ENCODE measurements at regions not wholly inside any gene's neighbourhood (a gene's known extent, or its start where the extent isn't known, plus 50 kb on each side); places are given as distances from the start of the nearest gene placed in this dataset.
"Not testable (repeated sequence)": the region's sequence is repeated elsewhere in the genome, so short reads cannot be mapped to it uniquely, and the experiment has no call there.

DNA sequence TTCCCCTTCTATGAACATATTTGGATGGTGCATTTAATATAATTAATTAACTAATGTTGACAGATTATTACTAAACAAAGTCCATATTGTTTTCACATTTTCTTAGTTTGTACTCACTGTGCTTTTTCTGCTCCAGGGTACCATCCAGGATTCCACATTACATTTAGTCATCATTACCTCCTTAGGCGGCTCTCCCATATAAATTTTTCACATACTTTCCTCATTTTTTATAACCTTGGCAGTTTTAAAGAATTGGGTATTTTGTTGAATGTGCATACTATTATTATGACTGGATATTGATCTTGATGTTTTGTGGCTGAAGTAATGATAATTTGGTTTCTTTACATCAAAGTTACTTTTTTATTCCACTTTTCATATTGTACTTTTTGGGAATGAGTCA, 755.6 kb upstream of the ANO3 start:
- no peak overlapping the region for H3K27ac ChIP-seq
- intact Hi-C loops (cut with DNase I) = no loop called here
- H3K9me3 ChIP-seq = no peaks in the 10 kb centered on the region
- TF ChIP-seq POLR2A (IDR thresholded peaks at IDR 0.05) (no peak), POLR2AphosphoS5 (IDR thresholded peaks at IDR 0.05; ENCODE audit: insufficient read depth in 1 of 2, low read depth in 1 of 2) (no peak)
- TF ChIP-seq, protein P1, sequence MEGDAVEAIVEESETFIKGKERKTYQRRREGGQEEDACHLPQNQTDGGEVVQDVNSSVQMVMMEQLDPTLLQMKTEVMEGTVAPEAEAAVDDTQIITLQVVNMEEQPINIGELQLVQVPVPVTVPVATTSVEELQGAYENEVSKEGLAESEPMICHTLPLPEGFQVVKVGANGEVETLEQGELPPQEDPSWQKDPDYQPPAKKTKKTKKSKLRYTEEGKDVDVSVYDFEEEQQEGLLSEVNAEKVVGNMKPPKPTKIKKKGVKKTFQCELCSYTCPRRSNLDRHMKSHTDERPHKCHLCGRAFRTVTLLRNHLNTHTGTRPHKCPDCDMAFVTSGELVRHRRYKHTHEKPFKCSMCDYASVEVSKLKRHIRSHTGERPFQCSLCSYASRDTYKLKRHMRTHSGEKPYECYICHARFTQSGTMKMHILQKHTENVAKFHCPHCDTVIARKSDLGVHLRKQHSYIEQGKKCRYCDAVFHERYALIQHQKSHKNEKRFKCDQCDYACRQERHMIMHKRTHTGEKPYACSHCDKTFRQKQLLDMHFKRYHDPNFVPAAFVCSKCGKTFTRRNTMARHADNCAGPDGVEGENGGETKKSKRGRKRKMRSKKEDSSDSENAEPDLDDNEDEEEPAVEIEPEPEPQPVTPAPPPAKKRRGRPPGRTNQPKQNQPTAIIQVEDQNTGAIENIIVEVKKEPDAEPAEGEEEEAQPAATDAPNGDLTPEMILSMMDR (IDR thresholded peaks at IDR 0.05) = no peak
- no peak for DNase-seq (ENCODE audit: extremely low spot score in 2 of 2)
- no peaks in the 10 kb centered on the region for H3K27me3 ChIP-seq
- no peaks in the 10 kb centered on the region for H3K4me1 ChIP-seq
- no peaks in the 10 kb centered on the region for H3K36me3 ChIP-seq
- H3K4me3 ChIP-seq = no peak overlapping the region

DNA sequence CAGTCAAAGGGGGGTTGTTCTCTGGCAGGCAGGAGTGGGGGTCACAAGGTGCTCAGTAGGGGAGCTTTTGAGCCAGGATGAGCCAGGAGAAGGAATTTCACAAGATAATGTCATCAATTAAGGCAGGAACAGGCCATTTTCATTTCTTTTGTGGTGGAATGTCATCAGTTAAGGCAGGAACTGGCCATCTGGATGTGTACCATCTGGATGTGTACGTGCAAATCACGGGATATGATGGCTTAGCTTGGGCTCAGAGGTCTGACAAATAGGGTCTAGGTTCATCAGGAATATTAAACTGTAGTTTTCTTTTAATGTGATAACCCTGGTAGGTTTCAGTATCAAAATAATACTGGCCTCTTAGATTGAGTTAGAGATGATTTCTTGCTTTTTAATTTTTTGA, 752.4 kb upstream of the ANO3 start:
- DNase-seq (ENCODE audit: extremely low spot score in 2 of 2); H3K9me3 ChIP-seq; intact Hi-C loops (cut with DNase I); H3K27me3 ChIP-seq; H3K36me3 ChIP-seq; H3K27ac ChIP-seq; H3K4me3 ChIP-seq; H3K4me1 ChIP-seq: not testable (repeated sequence)

DNA sequence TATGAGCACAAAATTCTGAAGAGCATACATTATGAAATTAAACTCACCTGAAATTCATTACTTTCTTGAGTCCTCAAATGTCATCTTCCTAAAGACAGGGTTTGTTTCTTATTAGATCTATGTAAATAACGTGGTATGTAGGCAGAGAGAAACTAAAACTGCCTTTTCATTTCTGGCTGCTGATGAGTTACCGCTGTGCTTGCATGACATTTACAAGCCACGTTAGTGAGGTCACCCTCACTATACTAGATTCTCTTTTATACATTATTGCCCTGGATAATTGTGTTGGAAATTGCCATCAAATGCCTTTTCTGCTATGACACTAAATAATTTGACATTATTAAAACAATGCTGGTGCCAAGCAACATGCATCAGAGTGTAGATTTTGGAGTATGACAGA, 748.3 kb upstream of the ANO3 start:
- Histone ChIP-seq H3K27me3 (no peaks in the 10 kb centered on the region), H3K4me3 (no peak overlapping the region), H3K36me3 (no peaks in the 10 kb centered on the region), H3K9me3 (no peaks in the 10 kb centered on the region), H3K27ac (no peak overlapping the region), H3K4me1 (no peaks in the 10 kb centered on the region)
- TF ChIP-seq, protein P1 (IDR thresholded peaks at IDR 0.05) = no peak
- TF ChIP-seq POLR2AphosphoS5 (IDR thresholded peaks at IDR 0.05; ENCODE audit: insufficient read depth in 1 of 2, low read depth in 1 of 2) = no peak
- intact Hi-C loops (cut with DNase I) = no loop called here
- no peak for DNase-seq (ENCODE audit: extremely low spot score in 2 of 2)

DNA sequence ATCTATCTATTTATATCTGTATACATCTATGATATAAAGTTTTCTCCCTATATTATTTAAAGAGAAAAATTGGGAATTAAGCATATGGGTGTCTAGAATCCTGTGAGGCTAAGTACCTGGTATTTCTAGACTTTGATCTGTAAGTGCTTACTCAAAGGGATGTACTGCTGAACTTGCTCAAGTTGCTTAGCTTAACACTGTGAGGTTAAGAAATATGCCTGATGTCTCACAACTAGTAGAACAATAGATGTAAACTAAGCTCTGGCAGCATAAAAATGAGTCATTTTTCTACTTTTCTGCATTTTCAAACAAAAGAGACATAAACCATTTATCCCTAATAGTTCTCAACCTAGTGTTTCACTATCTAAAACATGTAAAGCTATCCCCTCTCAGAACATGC, 744.4 kb upstream of the ANO3 start:
- Histone ChIP-seq H3K36me3 (no peaks in the 10 kb centered on the region), H3K4me1 (no peaks in the 10 kb centered on the region), H3K27ac (no peak overlapping the region), H3K4me3 (no peak overlapping the region), H3K9me3 (no peaks in the 10 kb centered on the region), H3K27me3 (no peaks in the 10 kb centered on the region)
- TF ChIP-seq, protein P1 (IDR thresholded peaks at IDR 0.05) = no peak
- no peak for TF ChIP-seq POLR2A (IDR thresholded peaks at IDR 0.05)
- TF ChIP-seq POLR2AphosphoS5 (IDR thresholded peaks at IDR 0.05; ENCODE audit: insufficient read depth in 1 of 2, low read depth in 1 of 2) = no peak
- intact Hi-C loops (cut with DNase I) = no loop called here
- DNase-seq (ENCODE audit: extremely low spot score in 2 of 2) = no peak

DNA sequence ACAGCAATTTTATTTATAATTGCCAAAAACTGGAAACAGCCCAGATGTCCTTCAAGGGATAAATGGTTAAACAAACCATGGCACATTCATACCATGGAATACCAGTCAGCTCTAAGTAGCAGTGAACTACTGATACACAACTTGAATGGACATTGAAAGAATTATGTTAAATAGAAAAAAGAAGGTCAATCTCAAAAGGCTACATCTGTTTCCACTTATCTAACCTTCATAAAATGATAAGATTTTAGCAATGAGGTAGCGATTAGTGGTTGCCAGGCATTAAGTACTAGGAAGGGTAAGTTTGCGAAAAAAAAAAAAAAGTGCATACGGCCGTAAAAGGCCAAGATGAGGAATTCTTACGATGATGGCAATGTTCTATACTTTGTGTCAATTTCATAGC, 738.7 kb upstream of the ANO3 start:
- no peaks in the 10 kb centered on the region for H3K4me1 ChIP-seq
- H3K27ac ChIP-seq = no peak overlapping the region
- no peaks in the 10 kb centered on the region for H3K9me3 ChIP-seq
- intact Hi-C loops (cut with DNase I) = no loop called here
- no peak for DNase-seq (ENCODE audit: extremely low spot score in 2 of 2)
- H3K27me3 ChIP-seq = no peaks in the 10 kb centered on the region
- TF ChIP-seq POLR2AphosphoS5 (IDR thresholded peaks at IDR 0.05; ENCODE audit: insufficient read depth in 1 of 2, low read depth in 1 of 2) (no peak), POLR2A (IDR thresholded peaks at IDR 0.05) (no peak)
- TF ChIP-seq, protein P1 (IDR thresholded peaks at IDR 0.05) = no peak
- no peaks in the 10 kb centered on the region for H3K36me3 ChIP-seq
- no peak overlapping the region for H3K4me3 ChIP-seq

DNA sequence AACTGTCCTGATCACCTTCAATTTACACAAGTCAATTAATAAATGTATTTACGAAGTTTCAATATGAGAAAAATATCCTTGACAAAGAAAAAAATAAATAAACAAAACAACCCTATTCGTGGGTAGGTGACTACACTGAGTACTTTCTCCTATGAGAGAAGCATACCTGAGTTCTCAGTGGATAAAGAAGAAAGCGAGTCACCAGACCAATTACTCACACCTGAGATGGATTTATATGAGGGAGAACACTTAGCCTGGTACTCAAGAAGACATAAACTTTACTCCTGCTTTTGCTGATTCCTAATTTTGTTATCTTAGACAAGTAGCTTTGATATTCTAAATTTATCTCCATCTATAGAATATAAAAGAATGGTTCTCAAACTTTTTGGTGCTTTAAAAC, 735.2 kb upstream of the ANO3 start:
- no peak overlapping the region for H3K27ac ChIP-seq
- no peaks in the 10 kb centered on the region for H3K36me3 ChIP-seq
- no peaks in the 10 kb centered on the region for H3K9me3 ChIP-seq
- DNase-seq (ENCODE audit: extremely low spot score in 2 of 2) = no peak
- H3K4me1 ChIP-seq = no peaks in the 10 kb centered on the region
- intact Hi-C loops (cut with DNase I) = no loop called here
- no peak overlapping the region for H3K4me3 ChIP-seq
- no peak for TF ChIP-seq POLR2A (IDR thresholded peaks at IDR 0.05)
- no peak for TF ChIP-seq POLR2AphosphoS5 (IDR thresholded peaks at IDR 0.05; ENCODE audit: insufficient read depth in 1 of 2, low read depth in 1 of 2)
- TF ChIP-seq, protein P1 (IDR thresholded peaks at IDR 0.05) = no peak
- H3K27me3 ChIP-seq = no peaks in the 10 kb centered on the region

Data from vagina (tissue), 2 donors.